ENCODE measurements at regions not wholly inside any gene's neighbourhood (a gene's known extent, or its start where the extent isn't known, plus 50 kb on each side); places are given as distances from the start of the nearest gene placed in this dataset.

DNA sequence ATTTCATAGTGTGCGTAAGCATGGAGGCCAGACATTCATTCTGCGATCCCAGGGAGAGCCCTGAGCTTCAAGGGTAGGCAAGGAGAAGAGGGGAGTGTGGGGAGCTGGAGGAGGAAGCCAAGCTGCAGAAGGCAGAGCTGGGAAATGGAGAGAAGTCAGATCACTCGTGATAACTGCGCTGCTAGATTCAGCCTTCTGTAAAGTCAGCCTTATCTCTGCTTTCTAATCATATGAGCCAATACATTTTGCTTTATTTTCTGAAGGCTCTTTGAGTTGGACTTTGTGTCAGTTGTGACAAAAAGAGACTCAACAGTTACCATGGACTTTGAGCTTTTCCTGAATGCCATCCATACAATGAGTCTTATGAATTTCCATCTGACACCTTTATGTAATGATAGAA is 61.7 kb upstream of the CREB5 start:
- Histone ChIP-seq H3K4me1 (ENCODE audit: control insufficient read depth, extremely low read depth, insufficient read depth, low read length) (peaks cover 31% of the 10 kb centered on the region), H3K4me2 (ENCODE audit: control insufficient read depth, extremely low read depth, insufficient read depth, low read depth, low read length) (no peak overlapping the region), H3K4me3 (ENCODE audit: control insufficient read depth in 2 of 3, extremely low read depth in 1 of 3, insufficient read depth in 2 of 3, low read depth in 1 of 3, low read length in 3 of 3) (no peak overlapping the region), H3K9me3 (ENCODE audit: control insufficient read depth, low read depth, low read length) (no peaks in the 10 kb centered on the region), H3K9ac (ENCODE audit: control insufficient read depth, extremely low read depth, insufficient read depth, low read length) (no peak overlapping the region), H4K20me1 (ENCODE audit: control insufficient read depth, extremely low read depth, insufficient read depth, low read length) (no peaks in the 10 kb centered on the region), H2AFZ (ENCODE audit: control insufficient read depth, low read length) (no peak overlapping the region), H3K36me3 (ENCODE audit: control insufficient read depth in 2 of 2, extremely low read depth in 1 of 2, insufficient read depth in 2 of 2, low read length in 2 of 2) (no peaks in the 10 kb centered on the region), H3K27me3 (ENCODE audit: control insufficient read depth, extremely low read depth, insufficient read depth, low read length) (no peaks in the 10 kb centered on the region), H3K9me1 (ENCODE audit: control insufficient read depth, extremely low read depth, insufficient read depth, low read length) (no peaks in the 10 kb centered on the region), H3K79me2 (ENCODE audit: control insufficient read depth, insufficient read depth, low read length) (no peaks in the 10 kb centered on the region), H3K27ac (ENCODE audit: control insufficient read depth, insufficient read depth, low read length) (no peak overlapping the region)
- no peak for TF ChIP-seq EZH2 (IDR thresholded peaks at IDR 0.05; ENCODE audit: low read length)
- TF ChIP-seq, protein P1, sequence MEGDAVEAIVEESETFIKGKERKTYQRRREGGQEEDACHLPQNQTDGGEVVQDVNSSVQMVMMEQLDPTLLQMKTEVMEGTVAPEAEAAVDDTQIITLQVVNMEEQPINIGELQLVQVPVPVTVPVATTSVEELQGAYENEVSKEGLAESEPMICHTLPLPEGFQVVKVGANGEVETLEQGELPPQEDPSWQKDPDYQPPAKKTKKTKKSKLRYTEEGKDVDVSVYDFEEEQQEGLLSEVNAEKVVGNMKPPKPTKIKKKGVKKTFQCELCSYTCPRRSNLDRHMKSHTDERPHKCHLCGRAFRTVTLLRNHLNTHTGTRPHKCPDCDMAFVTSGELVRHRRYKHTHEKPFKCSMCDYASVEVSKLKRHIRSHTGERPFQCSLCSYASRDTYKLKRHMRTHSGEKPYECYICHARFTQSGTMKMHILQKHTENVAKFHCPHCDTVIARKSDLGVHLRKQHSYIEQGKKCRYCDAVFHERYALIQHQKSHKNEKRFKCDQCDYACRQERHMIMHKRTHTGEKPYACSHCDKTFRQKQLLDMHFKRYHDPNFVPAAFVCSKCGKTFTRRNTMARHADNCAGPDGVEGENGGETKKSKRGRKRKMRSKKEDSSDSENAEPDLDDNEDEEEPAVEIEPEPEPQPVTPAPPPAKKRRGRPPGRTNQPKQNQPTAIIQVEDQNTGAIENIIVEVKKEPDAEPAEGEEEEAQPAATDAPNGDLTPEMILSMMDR (optimal IDR thresholded peaks at IDR 0.05 in 1 of 3, IDR thresholded peaks at IDR 0.05 in 1 of 3, conservative IDR thresholded peaks at IDR 0.05 in 1 of 3; ENCODE audit: extremely low read depth in 1 of 3, insufficient read depth in 2 of 3, low read length in 3 of 3), result no peak
- dilution Hi-C loops (cut with MboI; ENCODE audit: extremely low pct_ligation_motif_present, low sequenced_read_pairs), result no loop called here
- no peak for FAIRE-seq
- DNase-seq (ENCODE audit: low read depth, low spot score), result no peak

DNA sequence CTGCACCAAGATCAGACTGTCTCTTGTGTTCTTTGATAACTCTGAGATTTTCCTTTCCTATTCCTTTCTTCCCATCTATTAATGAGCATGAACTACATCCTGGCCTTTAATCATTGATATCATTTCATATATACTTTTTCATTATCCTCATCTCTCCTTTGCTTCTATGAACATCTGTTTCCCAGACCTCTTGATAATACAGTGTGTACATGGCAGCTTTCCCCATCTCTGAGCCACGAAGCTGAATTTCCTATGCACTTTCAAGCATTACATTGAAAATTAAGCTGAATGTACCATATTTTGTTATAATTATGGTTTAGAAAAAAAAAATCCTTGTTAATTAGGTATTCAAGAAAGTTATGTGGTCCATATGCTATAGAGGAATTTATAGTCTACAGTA is 60.9 kb upstream of the CREB5 start:
- FAIRE-seq (no peak), DNase-seq (ENCODE audit: low read depth, low spot score) (no peak)
- Histone ChIP-seq H3K9me1 (ENCODE audit: control insufficient read depth, extremely low read depth, insufficient read depth, low read length) (no peaks in the 10 kb centered on the region), H3K4me1 (ENCODE audit: control insufficient read depth, extremely low read depth, insufficient read depth, low read length) (peaks cover 31% of the 10 kb centered on the region), H2AFZ (ENCODE audit: control insufficient read depth, low read length) (no peak overlapping the region), H4K20me1 (ENCODE audit: control insufficient read depth, extremely low read depth, insufficient read depth, low read length) (no peaks in the 10 kb centered on the region), H3K4me3 (ENCODE audit: control insufficient read depth in 2 of 3, extremely low read depth in 1 of 3, insufficient read depth in 2 of 3, low read depth in 1 of 3, low read length in 3 of 3) (no peak overlapping the region), H3K9ac (ENCODE audit: control insufficient read depth, extremely low read depth, insufficient read depth, low read length) (no peak overlapping the region), H3K27ac (ENCODE audit: control insufficient read depth, insufficient read depth, low read length) (no peak overlapping the region), H3K36me3 (ENCODE audit: control insufficient read depth in 2 of 2, extremely low read depth in 1 of 2, insufficient read depth in 2 of 2, low read length in 2 of 2) (no peaks in the 10 kb centered on the region), H3K9me3 (ENCODE audit: control insufficient read depth, low read depth, low read length) (no peaks in the 10 kb centered on the region), H3K27me3 (ENCODE audit: control insufficient read depth, extremely low read depth, insufficient read depth, low read length) (no peaks in the 10 kb centered on the region), H3K4me2 (ENCODE audit: control insufficient read depth, extremely low read depth, insufficient read depth, low read depth, low read length) (no peak overlapping the region), H3K79me2 (ENCODE audit: control insufficient read depth, insufficient read depth, low read length) (no peaks in the 10 kb centered on the region)
- dilution Hi-C loops (cut with MboI; ENCODE audit: extremely low pct_ligation_motif_present, low sequenced_read_pairs), result no loop called here
- TF ChIP-seq, protein P1 (optimal IDR thresholded peaks at IDR 0.05 in 1 of 3, IDR thresholded peaks at IDR 0.05 in 1 of 3, conservative IDR thresholded peaks at IDR 0.05 in 1 of 3; ENCODE audit: extremely low read depth in 1 of 3, insufficient read depth in 2 of 3, low read length in 3 of 3), result no peak
- no peak for TF ChIP-seq EZH2 (IDR thresholded peaks at IDR 0.05; ENCODE audit: low read length)

All from keratinocyte (primary cell).